KG1 (cell line): ENCODE measurements at regions not wholly inside any gene's neighbourhood (a gene's known extent, or its start where the extent isn't known, plus 50 kb on each side); places are given as distances from the start of the nearest gene placed in this dataset.
"Not testable (repeated sequence)": the region's sequence is repeated elsewhere in the genome, so short reads cannot be mapped to it uniquely, and the experiment has no call there.

Source experiments
- DNase-seq: peaks from one replicate; lab custom pipeline; 2025; lab: John Stamatoyannopoulos, UW

GRCh38 chr7:16091701-16092310 is 329.5 kb downstream of the CRPPA start:
- DNase-seq: no peak

GRCh38 chr7:16089801-16090200 is 331.5 kb downstream of the CRPPA start:
- DNase-seq: no peak

GRCh38 chr7:16089191-16089590 is 332.1 kb downstream of the CRPPA start:
- DNase-seq: no peak

GRCh38 chr7:16086743-16087142 is 334.6 kb downstream of the CRPPA start:
- DNase-seq: no peak

GRCh38 chr7:16085780-16086179 is 335.6 kb downstream of the CRPPA start:
- not testable (repeated sequence) for DNase-seq

GRCh38 chr7:16084875-16085274 is 336.5 kb downstream of the CRPPA start:
- no peak for DNase-seq

GRCh38 chr7:16084370-16084769 is 337.0 kb downstream of the CRPPA start:
- DNase-seq: no peak

- DNase-seq: no peak
These were observed 337.4 kb downstream of the CRPPA start for GRCh38 chr7:16083931-16084330.

- no peak for DNase-seq
These were observed 341.2 kb downstream of the CRPPA start for GRCh38 chr7:16080131-16080530.

GRCh38 chr7:16079723-16080122 is 341.6 kb downstream of the CRPPA start:
- DNase-seq: no peak

- DNase-seq: peak; percentile 52
These were observed 343.0 kb downstream of the CRPPA start for GRCh38 chr7:16078076-16078952.

- peak; percentile 71 for DNase-seq
These were observed 350.0 kb downstream of the CRPPA start for GRCh38 chr7:16071246-16071857.

GRCh38 chr7:16070806-16071205 is 350.5 kb downstream of the CRPPA start:
- DNase-seq: no peak

GRCh38 chr7:16069998-16070397 is 351.3 kb downstream of the CRPPA start:
- DNase-seq: no peak

- no peak for DNase-seq
These were observed 353.2 kb downstream of the CRPPA start for GRCh38 chr7:16068183-16068582.

- DNase-seq: no peak
These were observed 353.6 kb downstream of the CRPPA start for GRCh38 chr7:16067711-16068110.

- no peak for DNase-seq
These were observed 354.4 kb downstream of the CRPPA start for GRCh38 chr7:16066805-16067459.

- no peak for DNase-seq
These were observed 355.4 kb downstream of the CRPPA start for GRCh38 chr7:16065939-16066338.

GRCh38 chr7:16063716-16064675 is 357.3 kb downstream of the CRPPA start:
- no peak for DNase-seq

GRCh38 chr7:16063221-16063620 is 358.1 kb downstream of the CRPPA start:
- no peak for DNase-seq

- no peak for DNase-seq
These were observed 359.1 kb downstream of the CRPPA start for GRCh38 chr7:16062269-16062668.
